Keratinocyte (primary cell): ENCODE measurements at regions not wholly inside any gene's neighbourhood (a gene's known extent, or its start where the extent isn't known, plus 50 kb on each side); places are given as distances from the start of the nearest gene placed in this dataset.

Experiments used
- EZH2 ChIP-seq: IDR thresholded peaks from one replicate; pipeline ENCODE4 v1.6.1; 2012; ENCODE audit warnings: inconsistent platforms, mild to moderate bottlenecking, low read length, moderate library complexity
- TF ChIP-seq, protein P1 (sequence below), 3 experiments: IDR thresholded peaks in 1 of 3; conservative IDR thresholded peaks in 1 of 3; optimal IDR thresholded peaks in 1 of 3; 2 replicates in 2 of 3; 3 replicates in 1 of 3; pipeline versions ENCODE3 to v1.5.1; 2011; ENCODE audit warnings: low read length in 3 of 3, mild to moderate bottlenecking in 3 of 3, moderate library complexity in 2 of 3, control low read depth in 1 of 3, inconsistent platforms in 1 of 3; ENCODE audit not compliant: insufficient read depth in 2 of 3; ENCODE audit errors: extremely low read depth in 1 of 3

DNA sequence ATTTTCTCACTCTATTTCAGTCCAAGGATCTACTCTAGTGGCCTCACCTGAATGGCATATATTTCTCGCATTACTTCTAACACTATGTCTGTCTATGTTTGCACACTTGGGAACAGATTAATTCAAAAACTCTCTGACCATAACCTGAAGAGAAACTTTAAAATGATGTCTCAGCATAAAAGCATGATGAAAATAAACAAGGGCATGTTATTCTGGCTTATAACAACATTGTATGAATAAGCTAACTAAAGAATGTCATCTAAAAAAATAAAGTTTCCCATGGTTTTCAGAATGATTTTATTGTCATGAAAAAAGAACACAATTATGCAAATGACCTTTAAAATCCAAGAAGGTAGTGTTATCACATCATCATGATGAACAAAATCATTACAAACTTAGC is 85.5 kb upstream of the ROBO2 start:
- TF ChIP-seq, protein P1, sequence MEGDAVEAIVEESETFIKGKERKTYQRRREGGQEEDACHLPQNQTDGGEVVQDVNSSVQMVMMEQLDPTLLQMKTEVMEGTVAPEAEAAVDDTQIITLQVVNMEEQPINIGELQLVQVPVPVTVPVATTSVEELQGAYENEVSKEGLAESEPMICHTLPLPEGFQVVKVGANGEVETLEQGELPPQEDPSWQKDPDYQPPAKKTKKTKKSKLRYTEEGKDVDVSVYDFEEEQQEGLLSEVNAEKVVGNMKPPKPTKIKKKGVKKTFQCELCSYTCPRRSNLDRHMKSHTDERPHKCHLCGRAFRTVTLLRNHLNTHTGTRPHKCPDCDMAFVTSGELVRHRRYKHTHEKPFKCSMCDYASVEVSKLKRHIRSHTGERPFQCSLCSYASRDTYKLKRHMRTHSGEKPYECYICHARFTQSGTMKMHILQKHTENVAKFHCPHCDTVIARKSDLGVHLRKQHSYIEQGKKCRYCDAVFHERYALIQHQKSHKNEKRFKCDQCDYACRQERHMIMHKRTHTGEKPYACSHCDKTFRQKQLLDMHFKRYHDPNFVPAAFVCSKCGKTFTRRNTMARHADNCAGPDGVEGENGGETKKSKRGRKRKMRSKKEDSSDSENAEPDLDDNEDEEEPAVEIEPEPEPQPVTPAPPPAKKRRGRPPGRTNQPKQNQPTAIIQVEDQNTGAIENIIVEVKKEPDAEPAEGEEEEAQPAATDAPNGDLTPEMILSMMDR (optimal IDR thresholded peaks at IDR 0.05 in 1 of 3, IDR thresholded peaks at IDR 0.05 in 1 of 3, conservative IDR thresholded peaks at IDR 0.05 in 1 of 3; ENCODE audit: extremely low read depth in 1 of 3, insufficient read depth in 2 of 3, low read length in 3 of 3): no peak
- no peak for TF ChIP-seq EZH2
